Gastroesophageal sphincter (tissue), 4 donors: ENCODE measurements at regions not wholly inside any gene's neighbourhood (a gene's known extent, or its start where the extent isn't known, plus 50 kb on each side); places are given as distances from the start of the nearest gene placed in this dataset.

Experiments
- ATAC-seq: fragments of 150-250 bp; one replicate; pipeline ENCODE4 v1.9.1; 2016; ENCODE audit warnings: mild to moderate bottlenecking, moderate library complexity
- H3K27ac ChIP-seq, 4 donors: fragments of 200-600 bp; sonication (generic) in 3 of 4; 1 replicate in 3 of 4; 2 replicates in 1 of 4; pipeline ENCODE4 v1.5.1; 2016 to 2019
- H3K27me3 ChIP-seq: fragments of 200-600 bp; sonication (generic); one replicate; pipeline ENCODE4 v1.5.1; 2019
- H3K36me3 ChIP-seq, 2 donors: fragments of 200-600 bp; sonication (generic); one replicate each; pipeline ENCODE4 v1.5.1; 2019; ENCODE audit warnings: control low read depth in 1 of 2
- H3K4me1 ChIP-seq, 3 donors: fragments of 200-600 bp; sonication (generic); 1 replicate in 2 of 3; 2 replicates in 1 of 3; pipeline ENCODE4 v1.5.1; 2016 to 2019; ENCODE audit warnings: control low read depth in 2 of 3
- H3K4me3 ChIP-seq, 2 donors: fragments of 200-600 bp; sonication (generic); one replicate each; pipeline ENCODE4 v1.5.1; 2019; ENCODE audit warnings: mild to moderate bottlenecking in 1 of 2, moderate library complexity in 1 of 2
- H3K9me3 ChIP-seq, 3 donors: fragments of 200-600 bp; sonication (generic); one replicate each; pipeline ENCODE4 v1.5.1; 2017 to 2019; ENCODE audit warnings: control low read depth in 2 of 3
- EP300 ChIP-seq: sonication (generic); formaldehyde crosslinking; IDR thresholded peaks from one replicate; pipeline ENCODE4 v1.6.1; 2017; ENCODE audit warnings: antibody characterized with exemption, mild to moderate bottlenecking
- POLR2A ChIP-seq, 2 donors: fragments of 450-650 bp; IDR thresholded peaks; one replicate each; pipeline ENCODE4 v1.6.1; 2017; ENCODE audit warnings: antibody characterized with exemption in 2 of 2, mild to moderate bottlenecking in 2 of 2, moderate library complexity in 1 of 2
- POLR2AphosphoS5 ChIP-seq: sonication (generic); formaldehyde crosslinking; IDR thresholded peaks from one replicate; pipeline ENCODE4 v1.6.1; 2017; ENCODE audit warnings: antibody characterized with exemption
- WGBS, 2 donors: methylation state at CpG; one replicate each; pipeline ENCODE4 v1.1.5; 2018; ENCODE audit warnings: low coverage in 1 of 2; 5-methylcytosine and 5-hydroxymethylcytosine counted together
- TF ChIP-seq, protein P1 (sequence below), 4 experiments: fragments of 200-600 bp in 2 of 4; fragments of 450-650 bp in 2 of 4; sonication (generic) in 1 of 4; IDR thresholded peaks; one replicate each; pipeline ENCODE4 v1.5.1; 2017 to 2019; ENCODE audit warnings: antibody characterized with exemption in 4 of 4, mild to moderate bottlenecking in 2 of 4, moderate library complexity in 2 of 4

DNA sequence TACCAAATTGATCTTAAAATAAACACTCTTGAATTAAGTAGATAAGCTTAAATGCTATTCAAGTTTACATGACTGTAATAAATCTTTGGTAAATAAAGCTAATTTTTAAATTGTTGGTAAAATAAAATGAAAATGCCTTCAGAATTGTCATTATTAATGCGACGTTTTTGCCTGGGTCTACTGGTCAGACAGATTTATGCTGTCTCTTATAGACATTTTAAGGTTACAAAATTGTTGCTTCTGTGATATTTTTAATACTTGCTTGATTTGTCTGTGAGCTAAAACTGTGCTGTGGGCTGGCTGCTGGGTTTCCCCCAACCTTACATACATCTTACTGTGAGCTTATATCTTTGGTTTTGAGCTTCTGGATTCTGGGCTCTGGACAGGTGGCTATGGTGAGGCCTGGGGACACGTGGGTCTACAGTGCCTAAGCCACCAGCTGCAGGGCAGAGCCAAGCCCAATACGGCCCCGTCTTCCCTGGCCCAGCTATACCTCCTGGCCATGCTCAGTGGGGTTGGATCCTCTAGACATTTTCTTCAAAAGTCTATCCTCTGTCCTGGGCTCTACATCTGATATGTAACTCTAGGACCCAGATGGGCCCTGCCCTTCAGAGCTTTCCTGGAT, 81.4 kb downstream of the ETS2 start:
- 69 to 75% methylated on average over 2 to 5 of the region's 5 CpGs for WGBS, 2 donors
- ATAC-seq = no peak
- Histone ChIP-seq H3K27ac (no peak overlapping the region), H3K4me1 (peaks cover 0 to 11% (median 0%) of the 10 kb centered on the region in 3 donors), H3K27me3 (no peaks in the 10 kb centered on the region), H3K4me3 (no peak overlapping the region), H3K9me3 (peaks cover 0 to 19% (median 0%) of the 10 kb centered on the region in 3 donors), H3K36me3 (no peaks in the 10 kb centered on the region)
- TF ChIP-seq POLR2AphosphoS5 (no peak), EP300 (no peak), POLR2A (IDR thresholded peaks at IDR 0.05) (no peak)
- TF ChIP-seq, protein P1, sequence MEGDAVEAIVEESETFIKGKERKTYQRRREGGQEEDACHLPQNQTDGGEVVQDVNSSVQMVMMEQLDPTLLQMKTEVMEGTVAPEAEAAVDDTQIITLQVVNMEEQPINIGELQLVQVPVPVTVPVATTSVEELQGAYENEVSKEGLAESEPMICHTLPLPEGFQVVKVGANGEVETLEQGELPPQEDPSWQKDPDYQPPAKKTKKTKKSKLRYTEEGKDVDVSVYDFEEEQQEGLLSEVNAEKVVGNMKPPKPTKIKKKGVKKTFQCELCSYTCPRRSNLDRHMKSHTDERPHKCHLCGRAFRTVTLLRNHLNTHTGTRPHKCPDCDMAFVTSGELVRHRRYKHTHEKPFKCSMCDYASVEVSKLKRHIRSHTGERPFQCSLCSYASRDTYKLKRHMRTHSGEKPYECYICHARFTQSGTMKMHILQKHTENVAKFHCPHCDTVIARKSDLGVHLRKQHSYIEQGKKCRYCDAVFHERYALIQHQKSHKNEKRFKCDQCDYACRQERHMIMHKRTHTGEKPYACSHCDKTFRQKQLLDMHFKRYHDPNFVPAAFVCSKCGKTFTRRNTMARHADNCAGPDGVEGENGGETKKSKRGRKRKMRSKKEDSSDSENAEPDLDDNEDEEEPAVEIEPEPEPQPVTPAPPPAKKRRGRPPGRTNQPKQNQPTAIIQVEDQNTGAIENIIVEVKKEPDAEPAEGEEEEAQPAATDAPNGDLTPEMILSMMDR (IDR thresholded peaks at IDR 0.05) = no peak

DNA sequence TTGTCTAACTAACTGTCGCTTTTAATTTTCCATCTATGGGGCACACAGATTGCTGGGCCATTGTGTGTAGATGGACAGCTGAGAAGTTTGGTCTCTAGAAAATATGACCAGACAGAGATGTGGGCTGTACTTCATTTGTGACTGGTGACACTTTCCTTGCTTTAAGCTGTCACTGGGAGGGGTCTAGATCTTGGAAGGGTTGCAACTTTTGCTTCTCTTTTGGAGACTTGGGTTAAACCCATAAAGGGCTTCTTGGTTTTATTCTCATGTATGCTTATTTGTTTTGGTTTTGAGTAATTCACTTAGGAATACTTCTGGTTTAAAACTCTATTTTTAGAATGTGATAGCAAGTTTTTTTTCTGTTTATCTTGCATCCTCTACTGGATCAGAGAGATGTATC, 80.2 kb downstream of the ETS2 start:
- no peaks in the 10 kb centered on the region for H3K27me3 ChIP-seq
- ATAC-seq = no peak
- peaks cover 0 to 11% (median 0%) of the 10 kb centered on the region in 3 donors for H3K4me1 ChIP-seq
- 100% methylated on average over 1 of the region's 1 CpG for WGBS, 2 donors
- no peak overlapping the region for H3K27ac ChIP-seq
- no peak for TF ChIP-seq POLR2A (IDR thresholded peaks at IDR 0.05)
- TF ChIP-seq POLR2AphosphoS5 = no peak
- TF ChIP-seq EP300 = no peak
- TF ChIP-seq, protein P1 (IDR thresholded peaks at IDR 0.05) = no peak
- peaks cover 0 to 22% (median 0%) of the 10 kb centered on the region in 3 donors for H3K9me3 ChIP-seq
- H3K36me3 ChIP-seq = no peaks in the 10 kb centered on the region
- H3K4me3 ChIP-seq = no peak overlapping the region

DNA sequence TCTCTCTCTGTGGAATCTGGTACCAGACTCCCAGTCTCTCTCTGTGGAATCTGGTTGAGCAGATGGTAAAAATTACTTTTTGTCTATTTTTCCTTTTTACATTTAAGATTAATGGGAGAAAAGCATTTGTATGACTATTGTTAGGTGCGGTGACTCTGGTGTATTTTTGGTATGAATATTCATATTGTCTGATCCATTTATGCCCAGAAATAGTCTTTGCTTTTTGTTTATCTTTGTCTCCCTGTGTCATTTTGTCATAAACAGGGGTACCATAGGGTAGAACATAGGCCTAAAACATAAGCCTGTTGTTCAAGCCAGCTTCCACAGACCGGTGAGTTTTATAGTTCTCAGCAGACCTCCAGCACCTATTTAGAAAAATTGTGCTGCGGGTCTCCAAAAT, 78.7 kb downstream of the ETS2 start:
- Histone ChIP-seq H3K4me1 (peaks cover 0 to 7% (median 0%) of the 10 kb centered on the region in 3 donors), H3K4me3 (no peak overlapping the region), H3K36me3 (no peaks in the 10 kb centered on the region), H3K27ac (no peak overlapping the region), H3K9me3 (peaks cover 0 to 34% (median 0%) of the 10 kb centered on the region in 3 donors), H3K27me3 (no peaks in the 10 kb centered on the region)
- ATAC-seq = no peak
- TF ChIP-seq POLR2A (IDR thresholded peaks at IDR 0.05) = no peak
- no peak for TF ChIP-seq EP300
- no peak for TF ChIP-seq POLR2AphosphoS5
- TF ChIP-seq, protein P1 (IDR thresholded peaks at IDR 0.05) = no peak
- 77 to 93% methylated on average over 3 of the region's 3 CpGs for WGBS, 2 donors

DNA sequence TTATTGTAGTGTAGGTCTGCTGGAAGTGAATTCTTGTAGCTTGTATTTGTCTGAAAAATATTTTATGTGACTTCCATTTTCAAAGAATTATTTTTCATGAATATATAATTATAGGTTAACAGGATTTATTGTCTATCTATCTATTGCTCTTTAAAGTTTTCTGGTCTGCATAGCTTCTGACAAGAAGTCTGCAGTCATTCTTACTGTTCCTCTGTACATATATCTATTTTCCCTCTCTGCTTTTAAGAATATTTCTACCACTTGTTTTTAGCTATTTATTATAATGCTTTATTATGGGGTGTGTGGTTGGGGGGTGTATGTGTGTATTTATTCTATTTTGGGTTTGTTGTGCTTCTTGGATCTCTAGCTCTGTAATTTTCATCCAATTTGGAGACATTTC, 77.4 kb downstream of the ETS2 start:
- no peak for ATAC-seq
- Histone ChIP-seq H3K9me3 (peaks cover 0 to 34% (median 0%) of the 10 kb centered on the region in 3 donors), H3K4me3 (no peak overlapping the region), H3K36me3 (no peaks in the 10 kb centered on the region), H3K4me1 (no peaks in the 10 kb centered on the region), H3K27me3 (no peaks in the 10 kb centered on the region), H3K27ac (no peak overlapping the region)
- TF ChIP-seq EP300 (no peak), POLR2AphosphoS5 (no peak), POLR2A (IDR thresholded peaks at IDR 0.05) (no peak)
- TF ChIP-seq, protein P1 (IDR thresholded peaks at IDR 0.05) = no peak

DNA sequence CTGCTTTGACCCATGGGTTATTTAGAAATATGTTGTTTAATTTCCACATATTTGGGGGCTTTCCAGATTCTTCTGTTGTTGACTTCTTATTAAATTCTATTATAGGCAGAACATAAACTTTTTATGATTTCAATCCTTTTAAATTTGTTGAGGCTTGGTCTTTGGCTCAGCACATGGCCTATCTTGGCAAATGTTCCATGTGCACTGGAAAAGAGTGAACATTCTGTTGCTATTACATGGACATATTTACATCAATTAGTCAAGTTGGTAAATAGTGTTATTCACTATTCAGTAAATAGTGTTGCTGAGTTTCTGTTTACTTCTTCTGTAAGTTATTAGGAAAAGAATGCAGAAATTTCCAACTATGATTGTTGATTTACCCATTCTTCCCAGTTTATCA, 75.4 kb downstream of the ETS2 start:
- Histone ChIP-seq H3K9me3 (peaks cover 0 to 15% (median 0%) of the 10 kb centered on the region in 3 donors), H3K36me3 (no peaks in the 10 kb centered on the region), H3K4me3 (no peak overlapping the region), H3K27me3 (no peaks in the 10 kb centered on the region), H3K27ac (no peak overlapping the region), H3K4me1 (no peaks in the 10 kb centered on the region)
- TF ChIP-seq POLR2A (IDR thresholded peaks at IDR 0.05) = no peak
- TF ChIP-seq EP300 = no peak
- TF ChIP-seq POLR2AphosphoS5 = no peak
- TF ChIP-seq, protein P1 (IDR thresholded peaks at IDR 0.05) = no peak
- ATAC-seq = no peak
